ENCODE measurements at regions not wholly inside any gene's neighbourhood (a gene's known extent, or its start where the extent isn't known, plus 50 kb on each side); places are given as distances from the start of the nearest gene placed in this dataset.

DNA sequence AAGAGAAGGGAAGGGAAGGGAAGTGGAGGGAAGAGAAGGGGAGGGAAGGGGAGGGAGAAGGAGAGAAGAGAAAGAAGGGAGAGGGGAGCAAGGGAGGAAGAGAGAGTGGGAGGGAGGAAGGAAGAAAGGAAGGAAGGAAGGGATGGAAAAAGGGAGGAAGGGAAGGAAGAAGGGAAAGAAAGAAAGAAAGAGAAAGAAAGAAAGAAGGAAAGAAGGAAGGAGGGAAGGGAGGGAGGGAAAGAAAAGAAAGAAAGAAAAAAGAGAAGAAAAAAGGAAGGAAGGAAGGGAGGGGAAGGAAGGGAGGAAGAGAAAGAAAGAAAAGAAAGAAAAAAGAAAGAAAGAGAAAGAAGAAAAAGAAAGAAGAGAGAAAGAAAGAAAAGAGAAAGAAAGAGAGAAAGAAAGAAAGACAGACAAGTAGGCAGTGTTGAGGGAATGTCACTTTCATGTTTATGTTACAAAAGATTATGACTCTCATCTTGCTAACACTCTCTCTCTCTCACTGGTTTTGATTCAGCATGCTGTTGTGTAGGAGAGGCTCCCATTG, 58.0 kb upstream of the ZNF804A start:
- no peak for TF ChIP-seq CTCF (IDR thresholded peaks at IDR 0.05; ENCODE audit: insufficient read depth, low read length, poor library complexity, severe bottlenecking)
- Histone ChIP-seq H3K36me3 (ENCODE audit: control insufficient read depth, insufficient read depth, low read length) (no peaks in the 10 kb centered on the region), H3K4me3 (replicated peaks; ENCODE audit: low read depth, low read length) (no peak overlapping the region), H3K27me3 (replicated peaks; ENCODE audit: control insufficient read depth, insufficient read depth, low read length) (no peaks in the 10 kb centered on the region)
- DNase-seq (ENCODE audit: extremely low read depth, insufficient read length): no peak

DNA sequence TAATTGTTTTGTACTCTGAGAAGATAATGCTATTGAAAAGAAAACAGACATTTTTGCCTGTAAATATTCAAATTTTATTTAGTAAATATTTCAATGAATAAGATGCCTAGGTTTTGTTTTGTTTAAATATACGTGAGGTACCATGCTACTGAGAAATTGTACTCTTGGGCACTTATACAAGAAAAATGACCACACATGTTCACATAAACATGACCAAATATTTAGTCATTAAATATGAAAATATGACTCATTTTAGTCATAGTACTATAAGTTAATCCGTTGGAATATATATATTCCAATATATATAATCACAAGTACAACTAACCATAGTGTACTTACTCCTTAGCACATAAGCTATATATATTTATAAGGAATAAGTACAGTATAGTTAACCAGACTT, 56.7 kb upstream of the ZNF804A start:
- Histone ChIP-seq H3K36me3 (ENCODE audit: control insufficient read depth, insufficient read depth, low read length) (no peaks in the 10 kb centered on the region), H3K4me3 (replicated peaks; ENCODE audit: low read depth, low read length) (no peak overlapping the region), H3K27me3 (replicated peaks; ENCODE audit: control insufficient read depth, insufficient read depth, low read length) (no peaks in the 10 kb centered on the region)
- DNase-seq (ENCODE audit: extremely low read depth, insufficient read length): no peak
- no peak for TF ChIP-seq CTCF (IDR thresholded peaks at IDR 0.05; ENCODE audit: insufficient read depth, low read length, poor library complexity, severe bottlenecking)

DNA sequence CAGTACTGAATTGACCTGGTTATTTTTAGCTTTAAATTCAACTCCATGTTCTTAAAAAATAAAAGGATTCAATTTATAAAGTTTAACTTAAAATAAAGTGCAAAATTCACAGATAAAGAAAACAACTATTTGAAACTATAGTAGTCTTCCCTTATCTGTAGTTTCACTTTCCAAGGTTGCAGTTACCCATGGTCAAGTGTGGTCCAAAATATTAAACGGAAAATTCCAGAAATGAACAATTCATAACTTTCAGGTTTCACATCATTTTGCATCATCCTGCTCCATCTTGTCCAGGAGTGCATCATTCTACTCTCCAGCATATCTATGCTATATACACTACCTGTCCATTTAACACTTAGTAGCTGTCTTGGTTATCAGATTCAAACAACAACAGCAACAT, 54.5 kb upstream of the ZNF804A start:
- no peak for DNase-seq (ENCODE audit: extremely low read depth, insufficient read length)
- Histone ChIP-seq H3K4me3 (replicated peaks; ENCODE audit: low read depth, low read length) (no peak overlapping the region), H3K27me3 (replicated peaks; ENCODE audit: control insufficient read depth, insufficient read depth, low read length) (no peaks in the 10 kb centered on the region), H3K36me3 (ENCODE audit: control insufficient read depth, insufficient read depth, low read length) (no peaks in the 10 kb centered on the region)
- TF ChIP-seq CTCF (IDR thresholded peaks at IDR 0.05; ENCODE audit: insufficient read depth, low read length, poor library complexity, severe bottlenecking): no peak

Data from GM06990 (cell line).